H9 (cell line): ENCODE measurements at regions not wholly inside any gene's neighbourhood (a gene's known extent, or its start where the extent isn't known, plus 50 kb on each side); places are given as distances from the start of the nearest gene placed in this dataset.
A peak's percentile ranks its signal among the peaks of the same experiment; 100 is the strongest.

Source experiments
- DNase-seq: peaks from one replicate; pipeline ENCODE4 v3.0.0-alpha.2; 2017
- H2AFZ ChIP-seq: one replicate; pipeline ENCODE4 v1.6.1; 2013; ENCODE audit warnings: mild to moderate bottlenecking, low read length, control low read depth, moderate library complexity
- H2AK5ac ChIP-seq: 2 replicates; pipeline ENCODE4 v1.6.1; 2013; ENCODE audit warnings: low read length, control low read depth, mixed read lengths; ENCODE audit not compliant: insufficient read length
- H2BK120ac ChIP-seq: one replicate; pipeline ENCODE4 v1.6.1; 2013; ENCODE audit warnings: low read depth, mild to moderate bottlenecking, low read length, control low read depth, inconsistent platforms; ENCODE audit not compliant: poor library complexity, severe bottlenecking
- H2BK12ac ChIP-seq: 2 replicates; pipeline ENCODE4 v1.6.1; 2013; ENCODE audit warnings: low read length, control low read depth, mixed read lengths, low read depth; ENCODE audit not compliant: insufficient read length
- H2BK15ac ChIP-seq: 2 replicates; pipeline ENCODE4 v1.6.1; 2013; ENCODE audit warnings: low read depth, low read length, control low read depth
- H2BK20ac ChIP-seq: one replicate; pipeline ENCODE4 v1.6.1; 2013; ENCODE audit warnings: low read depth, mild to moderate bottlenecking, low read length, control low read depth, inconsistent platforms; ENCODE audit not compliant: poor library complexity, severe bottlenecking
- H2BK5ac ChIP-seq: 2 replicates; pipeline ENCODE4 v1.6.1; 2013; ENCODE audit warnings: low read length, control low read depth, mixed read lengths; ENCODE audit not compliant: insufficient read length
- H3K14ac ChIP-seq: 2 replicates; pipeline ENCODE4 v1.6.1; 2013; ENCODE audit warnings: low read length, control low read depth; ENCODE audit not compliant: insufficient read depth
- H3K18ac ChIP-seq: 2 replicates; pipeline ENCODE4 v1.6.1; 2013; ENCODE audit warnings: low read depth, mild to moderate bottlenecking, mixed read lengths, low read length, control low read depth; ENCODE audit not compliant: insufficient read length
- H3K23ac ChIP-seq: 2 replicates; pipeline ENCODE4 v1.6.1; 2013; ENCODE audit warnings: low read length, control low read depth, mixed read lengths, low read depth; ENCODE audit not compliant: insufficient read length
- H3K23me2 ChIP-seq: 2 replicates; pipeline ENCODE4 v1.6.1; 2013; ENCODE audit warnings: low read depth, mild to moderate bottlenecking, mixed read lengths, low read length, control low read depth; ENCODE audit not compliant: insufficient read length, poor library complexity, severe bottlenecking
- H3K27ac ChIP-seq: 2 replicates; pipeline ENCODE4 v1.5.1; 2013; ENCODE audit warnings: low read length, control low read depth, mixed read lengths, low read depth; ENCODE audit not compliant: insufficient read length
- H3K27me3 ChIP-seq: 2 replicates; pipeline ENCODE4 v1.6.1; 2013; ENCODE audit warnings: low read length, control low read depth, inconsistent platforms; ENCODE audit not compliant: insufficient read depth
- H3K4ac ChIP-seq: 2 replicates; pipeline ENCODE4 v1.6.1; 2013; ENCODE audit warnings: low read depth, mild to moderate bottlenecking, control low read depth, inconsistent platforms, low read length, moderate library complexity
- H3K4me1 ChIP-seq: 2 replicates; pipeline ENCODE4 v1.6.1; 2013; ENCODE audit warnings: low read length, control low read depth, inconsistent platforms; ENCODE audit not compliant: insufficient read depth
- H3K4me2 ChIP-seq: 2 replicates; pipeline ENCODE4 v1.6.1; 2013; ENCODE audit warnings: low read length, control low read depth, mixed read lengths; ENCODE audit not compliant: insufficient read length, insufficient read depth
- H3K56ac ChIP-seq: 2 replicates; pipeline ENCODE4 v1.6.1; 2013; ENCODE audit warnings: low read depth, mild to moderate bottlenecking, mixed read lengths, low read length, control low read depth; ENCODE audit not compliant: insufficient read length
- H3K79me1 ChIP-seq: 2 replicates; pipeline ENCODE4 v1.6.1; 2013; ENCODE audit warnings: low read depth, mild to moderate bottlenecking, moderate library complexity, low read length, control low read depth, inconsistent platforms; ENCODE audit not compliant: insufficient read depth, poor library complexity, severe bottlenecking
- H3K79me2 ChIP-seq: 2 replicates; pipeline ENCODE4 v1.6.1; 2013; ENCODE audit warnings: low read length, control low read depth, inconsistent platforms; ENCODE audit not compliant: insufficient read depth
- H3K9ac ChIP-seq: 2 replicates; pipeline ENCODE4 v1.6.1; 2013; ENCODE audit warnings: low read length, control low read depth, mixed read lengths; ENCODE audit not compliant: insufficient read length; ENCODE audit errors: extremely low read depth
- H3K9me3 ChIP-seq: one replicate; pipeline ENCODE4 v1.6.1; 2013; ENCODE audit warnings: low read depth, low read length, inconsistent platforms; ENCODE audit not compliant: control insufficient read depth
- H3T11ph ChIP-seq: one replicate; pipeline ENCODE4 v1.6.1; 2013; ENCODE audit warnings: mild to moderate bottlenecking, low read length, control low read depth, inconsistent platforms
- H4K20me1 ChIP-seq: one replicate; pipeline ENCODE4 v1.6.1; 2013; ENCODE audit not compliant: control insufficient read depth, insufficient read length, insufficient read depth
- H4K5ac ChIP-seq: 2 replicates; pipeline ENCODE4 v1.6.1; 2013; ENCODE audit warnings: low read depth, mild to moderate bottlenecking, mixed read lengths, low read length, control low read depth; ENCODE audit not compliant: insufficient read length
- H4K8ac ChIP-seq: replicated peaks from 2 replicates; pipeline ENCODE4 v1.6.1; 2013; ENCODE audit warnings: low read length, control low read depth, mixed read lengths, low read depth; ENCODE audit not compliant: insufficient read length
- H4K91ac ChIP-seq: 2 replicates; pipeline ENCODE4 v1.6.1; 2013; ENCODE audit warnings: low read depth, mild to moderate bottlenecking, moderate library complexity, mixed read lengths, low read length, control low read depth; ENCODE audit not compliant: insufficient read length
- H3K27ac Mint-ChIP-seq, 3 experiments: 2 replicates in 2 of 3; 3 replicates in 1 of 3; pipeline ENCODE4 v1.8.0; 2020 to 2021; ENCODE audit warnings: mixed read lengths in 3 of 3, mild to moderate bottlenecking in 1 of 3, moderate library complexity in 1 of 3
- H3K27me3 Mint-ChIP-seq: 2 replicates; pipeline ENCODE4 v1.8.0; 2021; ENCODE audit warnings: low read depth, mild to moderate bottlenecking, moderate library complexity, mixed read lengths
- H3K36me3 Mint-ChIP-seq, 3 experiments: 2 replicates in 2 of 3; 3 replicates in 1 of 3; pipeline ENCODE4 v1.8.0; 2020 to 2021; ENCODE audit warnings: low read depth in 3 of 3, mixed read lengths in 3 of 3; ENCODE audit not compliant: insufficient read depth in 1 of 3
- H3K4me1 Mint-ChIP-seq, 2 experiments: 2 replicates each; pipeline ENCODE4 v1.8.0; 2020; ENCODE audit warnings: mixed read lengths in 2 of 2
- H3K4me3 Mint-ChIP-seq, 2 experiments: 2 replicates in 1 of 2; 3 replicates in 1 of 2; pipeline ENCODE4 v1.8.0; 2020 to 2021; ENCODE audit warnings: mild to moderate bottlenecking in 2 of 2, mixed read lengths in 2 of 2, moderate library complexity in 1 of 2
- H3K9me3 Mint-ChIP-seq, 2 experiments: 2 replicates in 1 of 2; 3 replicates in 1 of 2; pipeline ENCODE4 v1.8.0; 2020; ENCODE audit warnings: mild to moderate bottlenecking in 2 of 2, mixed read lengths in 2 of 2, moderate library complexity in 1 of 2
- WGBS: extraction: QIAGEN DNeasy Blood & Tissue Kit; methylation state at CpG from one replicate; pipeline ENCODE4 v1.1.7; 2013; ENCODE audit warnings: missing lambda C conversion rate, low lambda C conversion rate, mixed read lengths; ENCODE audit not compliant: insufficient read length; ENCODE audit errors: extremely low coverage; 5-methylcytosine and 5-hydroxymethylcytosine counted together
- TF ChIP-seq, protein P1 (sequence below): fragments of 200-600 bp; sonication (generic); conservative IDR thresholded peaks from 3 replicates; pipeline ENCODE4 v1.8.0; 2021; ENCODE audit warnings: antibody characterized with exemption, mild to moderate bottlenecking

DNA sequence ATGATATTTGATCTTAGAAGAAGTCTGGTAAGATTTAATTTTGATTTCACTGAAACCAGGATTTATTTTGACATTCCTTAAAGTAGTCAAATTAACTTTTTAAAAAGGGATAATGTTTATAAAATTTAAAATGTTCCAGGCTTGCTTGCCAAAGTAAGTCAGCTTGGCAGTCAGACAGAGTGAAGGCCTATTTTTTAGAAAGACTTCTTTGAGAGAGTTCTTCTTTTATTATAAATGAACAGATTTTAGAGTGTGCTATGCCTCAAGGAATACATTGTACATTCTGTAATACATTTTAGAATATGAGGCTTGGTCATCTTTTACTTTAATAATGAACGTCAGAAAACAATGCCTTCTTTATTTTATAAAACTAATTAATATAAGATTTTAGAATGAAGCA lies 138.7 kb downstream of the DISP1 start:
- Histone ChIP-seq H3K79me1 (no peaks in the 10 kb centered on the region), H3K4ac (no peak overlapping the region), H3K9ac (no peak overlapping the region), H4K20me1 (no peaks in the 10 kb centered on the region), H3K18ac (no peak overlapping the region), H3K27ac (no peak overlapping the region), H3T11ph (no peak overlapping the region), H2BK5ac (no peak overlapping the region), H3K23ac (no peak overlapping the region), H2BK15ac (no peak overlapping the region), H4K8ac (no peak overlapping the region), H2BK20ac (no peak overlapping the region), H2BK12ac (no peak overlapping the region), H3K27me3 (no peaks in the 10 kb centered on the region), H4K5ac (no peak overlapping the region), H3K23me2 (no peaks in the 10 kb centered on the region), H2BK120ac (no peak overlapping the region), H3K56ac (no peak overlapping the region), H3K4me1 (no peaks in the 10 kb centered on the region), H3K9me3 (no peaks in the 10 kb centered on the region), H2AK5ac (no peak overlapping the region), H3K79me2 (no peaks in the 10 kb centered on the region), H3K14ac (no peak overlapping the region), H4K91ac (no peak overlapping the region), H2AFZ (no peak overlapping the region), H3K4me2 (no peak overlapping the region)
- Mint-ChIP-seq H3K27me3 (no peaks in the 10 kb centered on the region), H3K4me3 (no peak overlapping the region), H3K9me3 (no peaks in the 10 kb centered on the region), H3K4me1 (peaks cover 0 to 3% of the 10 kb centered on the region in 2 experiments; a peak in 1 of 4 replicates), H3K36me3 (no peaks in the 10 kb centered on the region; a peak in 1 of 7 replicates), H3K27ac (peak overlapping the region in 1 of 3 experiments; percentile 1; a peak in 1 of 7 replicates)
- WGBS = no CpG with 5 or more reads among the region's 1 CpG
- no peak for DNase-seq
- TF ChIP-seq, protein P1, sequence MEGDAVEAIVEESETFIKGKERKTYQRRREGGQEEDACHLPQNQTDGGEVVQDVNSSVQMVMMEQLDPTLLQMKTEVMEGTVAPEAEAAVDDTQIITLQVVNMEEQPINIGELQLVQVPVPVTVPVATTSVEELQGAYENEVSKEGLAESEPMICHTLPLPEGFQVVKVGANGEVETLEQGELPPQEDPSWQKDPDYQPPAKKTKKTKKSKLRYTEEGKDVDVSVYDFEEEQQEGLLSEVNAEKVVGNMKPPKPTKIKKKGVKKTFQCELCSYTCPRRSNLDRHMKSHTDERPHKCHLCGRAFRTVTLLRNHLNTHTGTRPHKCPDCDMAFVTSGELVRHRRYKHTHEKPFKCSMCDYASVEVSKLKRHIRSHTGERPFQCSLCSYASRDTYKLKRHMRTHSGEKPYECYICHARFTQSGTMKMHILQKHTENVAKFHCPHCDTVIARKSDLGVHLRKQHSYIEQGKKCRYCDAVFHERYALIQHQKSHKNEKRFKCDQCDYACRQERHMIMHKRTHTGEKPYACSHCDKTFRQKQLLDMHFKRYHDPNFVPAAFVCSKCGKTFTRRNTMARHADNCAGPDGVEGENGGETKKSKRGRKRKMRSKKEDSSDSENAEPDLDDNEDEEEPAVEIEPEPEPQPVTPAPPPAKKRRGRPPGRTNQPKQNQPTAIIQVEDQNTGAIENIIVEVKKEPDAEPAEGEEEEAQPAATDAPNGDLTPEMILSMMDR = no peak
